Esophagus muscularis mucosa (tissue), 4 donors: ENCODE measurements at regions not wholly inside any gene's neighbourhood (a gene's known extent, or its start where the extent isn't known, plus 50 kb on each side); places are given as distances from the start of the nearest gene placed in this dataset.

Source experiments
- DNase-seq: peaks from one replicate; pipeline ENCODE4 v3.0.0-alpha.2; 2017; ENCODE audit errors: extremely low spot score
- H3K27ac ChIP-seq, 4 donors: fragments of 200-600 bp; sonication (generic); replicated peaks in 1 of 4; 1 replicate in 3 of 4; 2 replicates in 1 of 4; pipeline ENCODE4 v1.5.1; 2016 to 2019; ENCODE audit warnings: mild to moderate bottlenecking in 1 of 4
- H3K27me3 ChIP-seq, 4 donors: fragments of 200-600 bp; sonication (generic); one replicate each; pipeline versions ENCODE4 v1.5.1 to v1.6.0; 2016 to 2019
- H3K36me3 ChIP-seq, 4 donors: fragments of 200-600 bp; sonication (generic); one replicate each; pipeline ENCODE4 v1.5.1; 2016 to 2019
- H3K4me1 ChIP-seq, 4 donors: fragments of 200-600 bp; sonication (generic); one replicate each; pipeline ENCODE4 v1.5.1; 2016 to 2019
- H3K4me3 ChIP-seq, 4 donors: fragments of 200-600 bp; sonication (generic); 1 replicate in 2 of 4; 2 replicates in 2 of 4; pipeline ENCODE4 v1.5.1; 2016 to 2019; ENCODE audit warnings: mild to moderate bottlenecking in 4 of 4, moderate library complexity in 1 of 4
- H3K9me3 ChIP-seq, 4 donors: fragments of 200-600 bp; sonication (generic); 1 replicate in 3 of 4; 2 replicates in 1 of 4; pipeline ENCODE4 v1.5.1; 2016 to 2019
- CTCF ChIP-seq, 3 experiments: fragments of 200-600 bp in 2 of 3; fragments of 450-650 bp in 1 of 3; sonication (generic) in 2 of 3; IDR thresholded peaks; one replicate each; pipeline ENCODE4 v1.5.1; 2017 to 2019; ENCODE audit warnings: antibody characterized with exemption in 3 of 3, mild to moderate bottlenecking in 2 of 3, moderate library complexity in 1 of 3
- EP300 ChIP-seq: sonication (generic); formaldehyde crosslinking; IDR thresholded peaks from one replicate; pipeline ENCODE4 v1.6.1; 2017; ENCODE audit warnings: antibody characterized with exemption
- POLR2A ChIP-seq: fragments of 450-650 bp; IDR thresholded peaks from one replicate; pipeline ENCODE4 v1.6.1; 2017; ENCODE audit warnings: antibody characterized with exemption, moderate library complexity, mild to moderate bottlenecking, low read depth
- POLR2AphosphoS5 ChIP-seq, 2 donors: sonication (generic); formaldehyde crosslinking; IDR thresholded peaks; one replicate each; pipeline ENCODE4 v1.6.1; 2017; ENCODE audit warnings: antibody characterized with exemption in 2 of 2
- WGBS: methylation state at CpG from one replicate; pipeline ENCODE4 v1.1.5; 2018; 5-methylcytosine and 5-hydroxymethylcytosine counted together
- intact Hi-C: fragments of 100-400 bp; cut with DNase I; formaldehyde crosslinking; loops from one replicate; pipeline ENCODE4 v1.15.1; 2023

GRCh38 chr20:24791953-24792352 lies 157.1 kb upstream of the CST7 start:
- Histone ChIP-seq H3K36me3 (no peaks in the 10 kb centered on the region), H3K4me3 (no peak overlapping the region), H3K9me3 (no peaks in the 10 kb centered on the region), H3K27ac (no peak overlapping the region), H3K27me3 (peaks cover 0 to 16% (median 0%) of the 10 kb centered on the region in 4 donors), H3K4me1 (no peaks in the 10 kb centered on the region)
- DNase-seq, result no peak
- WGBS, result 96% methylated on average over 2 of the region's 2 CpGs
- intact Hi-C loops, result no loop called here
- TF ChIP-seq CTCF (IDR thresholded peaks at IDR 0.05), result no peak
- no peak for TF ChIP-seq POLR2AphosphoS5 (IDR thresholded peaks at IDR 0.05)
- no peak for TF ChIP-seq EP300
- TF ChIP-seq POLR2A, result no peak

GRCh38 chr20:24792641-24793495 lies 156.2 kb upstream of the CST7 start:
- 81% methylated on average over 24 of the region's 24 CpGs for WGBS
- no peaks in the 10 kb centered on the region for H3K4me1 ChIP-seq
- H3K27me3 ChIP-seq, result peaks cover 0 to 16% (median 0%) of the 10 kb centered on the region in 4 donors
- no peaks in the 10 kb centered on the region for H3K36me3 ChIP-seq
- TF ChIP-seq POLR2AphosphoS5 (IDR thresholded peaks at IDR 0.05) (no peak), POLR2A (no peak), EP300 (no peak), CTCF (IDR thresholded peaks at IDR 0.05) (no peak)
- no peak for DNase-seq
- intact Hi-C loops, result no loop called here
- H3K9me3 ChIP-seq, result no peaks in the 10 kb centered on the region
- no peak overlapping the region for H3K4me3 ChIP-seq
- H3K27ac ChIP-seq, result no peak overlapping the region

GRCh38 chr20:24795436-24795835 lies 153.6 kb upstream of the CST7 start:
- no peak for DNase-seq
- H3K4me3 ChIP-seq, result no peak overlapping the region
- WGBS, result 40% methylated on average over 8 of the region's 8 CpGs
- no peaks in the 10 kb centered on the region for H3K36me3 ChIP-seq
- H3K4me1 ChIP-seq, result no peaks in the 10 kb centered on the region
- no peak for TF ChIP-seq EP300
- TF ChIP-seq POLR2A, result no peak
- H3K27me3 ChIP-seq, result peaks cover 0 to 17% (median 0%) of the 10 kb centered on the region in 4 donors
- intact Hi-C loops, result no loop called here
- H3K27ac ChIP-seq, result no peak overlapping the region
- no peaks in the 10 kb centered on the region for H3K9me3 ChIP-seq

GRCh38 chr20:24796236-24796635 lies 152.8 kb upstream of the CST7 start:
- no peaks in the 10 kb centered on the region for H3K4me1 ChIP-seq
- no peak overlapping the region for H3K4me3 ChIP-seq
- H3K36me3 ChIP-seq, result no peaks in the 10 kb centered on the region
- TF ChIP-seq CTCF (IDR thresholded peaks at IDR 0.05) (no peak), EP300 (no peak), POLR2AphosphoS5 (IDR thresholded peaks at IDR 0.05) (no peak), POLR2A (no peak)
- H3K9me3 ChIP-seq, result no peaks in the 10 kb centered on the region
- intact Hi-C loops, result no loop called here
- WGBS, result 87% methylated on average over 9 of the region's 9 CpGs
- no peak for DNase-seq
- no peak overlapping the region for H3K27ac ChIP-seq
- peaks cover 0 to 17% (median 0%) of the 10 kb centered on the region in 4 donors for H3K27me3 ChIP-seq

GRCh38 chr20:24797113-24797512 lies 152.0 kb upstream of the CST7 start:
- DNase-seq, result no peak
- H3K36me3 ChIP-seq, result no peaks in the 10 kb centered on the region
- WGBS, result 85% methylated on average over 6 of the region's 6 CpGs
- intact Hi-C loops, result no loop called here
- no peak overlapping the region for H3K4me3 ChIP-seq
- no peaks in the 10 kb centered on the region for H3K4me1 ChIP-seq
- no peaks in the 10 kb centered on the region for H3K9me3 ChIP-seq
- no peak overlapping the region for H3K27ac ChIP-seq
- TF ChIP-seq EP300 (no peak), POLR2AphosphoS5 (IDR thresholded peaks at IDR 0.05) (no peak), CTCF (IDR thresholded peaks at IDR 0.05) (no peak), POLR2A (no peak)
- H3K27me3 ChIP-seq, result peaks cover 0 to 17% (median 0%) of the 10 kb centered on the region in 4 donors
